A673 (cell line): ENCODE measurements at regions not wholly inside any gene's neighbourhood (a gene's known extent, or its start where the extent isn't known, plus 50 kb on each side); places are given as distances from the start of the nearest gene placed in this dataset.

Source experiments
- CTCF ChIP-seq: fragments of 300-800, 200-600 bp; sonication (generic); conservative IDR thresholded peaks from 2 replicates; pipeline ENCODE4 v1.5.1; 2017; ENCODE audit warnings: low read depth, mild to moderate bottlenecking, antibody characterized with exemption, low read length, moderate library complexity, mixed read lengths
- EZH2 ChIP-seq: fragments of 200-600 bp; sonication (generic); IDR thresholded peaks from 2 replicates; pipeline ENCODE4 v1.6.1; 2017; ENCODE audit warnings: borderline replicate concordance, low read depth, mild to moderate bottlenecking, mixed read lengths, antibody characterized with exemption, low read length; ENCODE audit not compliant: poor library complexity, severe bottlenecking

DNA sequence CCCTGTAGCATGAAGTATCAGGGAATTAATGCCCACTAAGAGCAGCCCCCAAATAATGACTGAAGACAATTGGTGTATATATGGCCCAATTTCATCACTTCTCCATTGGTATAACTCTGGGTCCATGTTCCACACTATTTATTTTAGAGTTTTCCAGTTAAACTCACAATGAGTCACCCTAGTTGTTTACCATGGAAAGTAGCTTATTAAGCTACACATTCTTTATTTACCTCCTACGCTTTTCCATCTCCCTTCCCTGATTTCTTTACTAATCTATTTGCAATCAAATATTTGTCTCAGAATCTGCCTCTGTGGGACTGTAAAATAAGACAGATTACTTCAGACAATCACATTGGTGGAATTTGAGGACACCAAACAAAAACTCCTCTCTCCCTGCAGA, 655.6 kb downstream of the SORCS1 start:
- TF ChIP-seq CTCF (no peak), EZH2 (no peak)
